Smooth muscle cell (in vitro differentiated cells): ENCODE measurements at regions not wholly inside any gene's neighbourhood (a gene's known extent, or its start where the extent isn't known, plus 50 kb on each side); places are given as distances from the start of the nearest gene placed in this dataset.

Experiments used
- DNase-seq: peaks from one replicate; lab custom pipeline; 2025; ENCODE audit not compliant: unreplicated experiment; lab: John Stamatoyannopoulos, UW
- H2AFZ ChIP-seq: fragments of 200-600 bp; sonication (generic); 2 replicates; pipeline ENCODE4 v1.6.0; 2016; ENCODE audit warnings: antibody characterized with exemption, low read depth, mild to moderate bottlenecking
- H3F3A ChIP-seq: fragments of 200-600 bp; sonication (generic); 2 replicates; pipeline ENCODE4 v1.6.0; 2017; ENCODE audit warnings: antibody characterized with exemption, low read depth
- H3K27ac ChIP-seq: fragments of 200-600 bp; sonication (generic); 2 replicates; pipeline ENCODE4 v1.5.1; 2016; ENCODE audit warnings: low read depth, mild to moderate bottlenecking
- H3K27me3 ChIP-seq: fragments of 200-600 bp; sonication (generic); 2 replicates; pipeline ENCODE4 v1.6.1; 2016; ENCODE audit warnings: low read depth, mild to moderate bottlenecking
- H3K36me3 ChIP-seq: fragments of 200-600 bp; sonication (generic); 2 replicates; pipeline ENCODE4 v1.5.1; 2016; ENCODE audit warnings: low read depth
- H3K4me1 ChIP-seq: fragments of 200-600 bp; sonication (generic); 2 replicates; pipeline ENCODE4 v1.5.1; 2016; ENCODE audit warnings: low read depth
- H3K4me2 ChIP-seq: fragments of 200-600 bp; sonication (generic); 2 replicates; pipeline ENCODE4 v1.6.0; 2016; ENCODE audit warnings: mild to moderate bottlenecking
- H3K4me3 ChIP-seq: fragments of 200-600 bp; sonication (generic); 2 replicates; pipeline ENCODE4 v1.5.1; 2016; ENCODE audit warnings: mild to moderate bottlenecking
- H3K79me2 ChIP-seq: fragments of 200-600 bp; sonication (generic); 2 replicates; pipeline ENCODE4 v1.6.0; 2016; ENCODE audit warnings: low read depth, mild to moderate bottlenecking
- H3K9ac ChIP-seq: fragments of 200-600 bp; sonication (generic); 2 replicates; pipeline ENCODE4 v1.6.0; 2016; ENCODE audit warnings: low read depth
- H3K9me3 ChIP-seq: fragments of 200-600 bp; sonication (generic); replicated peaks from 2 replicates; pipeline ENCODE4 v1.5.1; 2016; ENCODE audit warnings: low read depth
- H4K20me1 ChIP-seq: fragments of 200-600 bp; sonication (generic); 2 replicates; pipeline ENCODE4 v1.6.0; 2016; ENCODE audit warnings: low read depth
- WGBS: methylation state at CpG from one replicate; pipeline ENCODE4 v1.1.7; 2016; ENCODE audit warnings: low lambda C conversion rate; 5-methylcytosine and 5-hydroxymethylcytosine counted together
- TF ChIP-seq, protein P1 (sequence below): fragments of 200-600 bp; sonication (generic); IDR thresholded peaks from 2 replicates; pipeline ENCODE4 v1.5.1; 2017; ENCODE audit warnings: borderline replicate concordance, mild to moderate bottlenecking, antibody characterized with exemption; ENCODE audit not compliant: insufficient read depth, poor library complexity, severe bottlenecking

- 100% methylated on average over 1 of the region's 1 CpG for WGBS
- no peaks in the 10 kb centered on the region for H3F3A ChIP-seq
- no peak for DNase-seq
Observed at GRCh38 chr4:57369446-57369845, 259.3 kb upstream of the IGFBP7 start.

DNA sequence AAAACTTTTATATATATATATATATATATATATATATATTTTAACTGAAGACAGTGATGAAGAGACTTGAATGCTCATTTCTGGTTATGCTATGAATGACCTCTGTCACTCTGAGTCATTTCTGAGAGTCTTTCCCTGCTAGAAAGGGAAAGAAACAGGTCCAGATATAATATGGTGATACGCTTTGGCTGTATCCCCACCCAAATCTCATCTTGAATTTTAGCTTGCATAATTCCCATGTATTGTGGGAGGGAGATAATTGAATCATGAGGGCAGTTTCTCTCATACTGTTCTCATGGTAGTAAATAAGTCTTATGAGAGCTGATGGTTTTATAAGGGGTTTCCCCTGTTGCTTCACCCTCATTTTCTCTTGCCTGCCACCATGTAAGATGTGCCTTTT, 254.1 kb upstream of the IGFBP7 start:
- no peak overlapping the region for H3K27ac ChIP-seq
- TF ChIP-seq, protein P1, sequence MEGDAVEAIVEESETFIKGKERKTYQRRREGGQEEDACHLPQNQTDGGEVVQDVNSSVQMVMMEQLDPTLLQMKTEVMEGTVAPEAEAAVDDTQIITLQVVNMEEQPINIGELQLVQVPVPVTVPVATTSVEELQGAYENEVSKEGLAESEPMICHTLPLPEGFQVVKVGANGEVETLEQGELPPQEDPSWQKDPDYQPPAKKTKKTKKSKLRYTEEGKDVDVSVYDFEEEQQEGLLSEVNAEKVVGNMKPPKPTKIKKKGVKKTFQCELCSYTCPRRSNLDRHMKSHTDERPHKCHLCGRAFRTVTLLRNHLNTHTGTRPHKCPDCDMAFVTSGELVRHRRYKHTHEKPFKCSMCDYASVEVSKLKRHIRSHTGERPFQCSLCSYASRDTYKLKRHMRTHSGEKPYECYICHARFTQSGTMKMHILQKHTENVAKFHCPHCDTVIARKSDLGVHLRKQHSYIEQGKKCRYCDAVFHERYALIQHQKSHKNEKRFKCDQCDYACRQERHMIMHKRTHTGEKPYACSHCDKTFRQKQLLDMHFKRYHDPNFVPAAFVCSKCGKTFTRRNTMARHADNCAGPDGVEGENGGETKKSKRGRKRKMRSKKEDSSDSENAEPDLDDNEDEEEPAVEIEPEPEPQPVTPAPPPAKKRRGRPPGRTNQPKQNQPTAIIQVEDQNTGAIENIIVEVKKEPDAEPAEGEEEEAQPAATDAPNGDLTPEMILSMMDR = no peak
- no peak overlapping the region for H3K4me2 ChIP-seq
- H3F3A ChIP-seq = no peaks in the 10 kb centered on the region
- no peaks in the 10 kb centered on the region for H3K36me3 ChIP-seq
- no peaks in the 10 kb centered on the region for H3K9me3 ChIP-seq
- peaks cover 5% of the 10 kb centered on the region for H3K4me1 ChIP-seq
- no peaks in the 10 kb centered on the region for H3K79me2 ChIP-seq
- H4K20me1 ChIP-seq = no peaks in the 10 kb centered on the region
- no peak for DNase-seq
- WGBS = 91% methylated on average over 1 of the region's 1 CpG
- H3K9ac ChIP-seq = no peak overlapping the region
- H3K27me3 ChIP-seq = no peaks in the 10 kb centered on the region
- no peak overlapping the region for H2AFZ ChIP-seq
- H3K4me3 ChIP-seq = no peak overlapping the region

More at GRCh38 chr4:57369446-57369845, 259.3 kb upstream of the IGFBP7 start:
- H3K27me3 ChIP-seq = no peaks in the 10 kb centered on the region
- H3K4me1 ChIP-seq = no peaks in the 10 kb centered on the region
- TF ChIP-seq, protein P1 = no peak
- no peak overlapping the region for H3K9ac ChIP-seq
- no peaks in the 10 kb centered on the region for H3K9me3 ChIP-seq
- no peaks in the 10 kb centered on the region for H3K36me3 ChIP-seq
- no peaks in the 10 kb centered on the region for H4K20me1 ChIP-seq
- H3K79me2 ChIP-seq = no peaks in the 10 kb centered on the region
- H2AFZ ChIP-seq = no peak overlapping the region
- no peak overlapping the region for H3K4me3 ChIP-seq
- H3K4me2 ChIP-seq = no peak overlapping the region
- H3K27ac ChIP-seq = no peak overlapping the region

DNA sequence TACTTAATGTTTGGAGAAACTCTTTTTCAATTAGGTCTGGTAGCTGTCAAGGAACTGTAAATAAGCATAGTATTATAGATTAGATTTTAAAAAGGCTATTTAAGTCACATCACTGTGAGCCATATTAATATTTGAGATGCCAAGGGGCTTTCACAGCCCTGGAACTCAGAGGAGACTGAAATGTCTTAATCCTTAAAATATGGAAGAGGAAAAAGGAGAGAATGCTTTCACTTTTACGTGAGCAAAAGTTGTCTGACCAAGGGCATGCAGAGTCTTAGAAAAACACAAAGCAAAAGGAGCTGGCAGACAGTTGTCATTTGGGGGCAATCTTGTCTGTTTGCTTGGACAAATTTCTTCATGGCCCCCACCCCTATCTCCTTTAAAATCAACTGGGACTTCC, 253.2 kb upstream of the IGFBP7 start:
- H3F3A ChIP-seq = no peaks in the 10 kb centered on the region
- H3K27ac ChIP-seq = peak overlapping the region; percentile 25
- no peak overlapping the region for H3K9ac ChIP-seq
- no peaks in the 10 kb centered on the region for H3K9me3 ChIP-seq
- no peaks in the 10 kb centered on the region for H3K27me3 ChIP-seq
- no peak overlapping the region for H3K4me3 ChIP-seq
- peak overlapping the region; percentile 16 for H2AFZ ChIP-seq
- no peak for DNase-seq
- no peaks in the 10 kb centered on the region for H3K36me3 ChIP-seq
- H3K4me2 ChIP-seq = peak overlapping the region; percentile 69
- no peaks in the 10 kb centered on the region for H3K79me2 ChIP-seq
- TF ChIP-seq, protein P1 = no peak
- no peaks in the 10 kb centered on the region for H4K20me1 ChIP-seq
- H3K4me1 ChIP-seq = peaks cover 5% of the 10 kb centered on the region
- WGBS = 20% methylated on average over 1 of the region's 1 CpG

DNA sequence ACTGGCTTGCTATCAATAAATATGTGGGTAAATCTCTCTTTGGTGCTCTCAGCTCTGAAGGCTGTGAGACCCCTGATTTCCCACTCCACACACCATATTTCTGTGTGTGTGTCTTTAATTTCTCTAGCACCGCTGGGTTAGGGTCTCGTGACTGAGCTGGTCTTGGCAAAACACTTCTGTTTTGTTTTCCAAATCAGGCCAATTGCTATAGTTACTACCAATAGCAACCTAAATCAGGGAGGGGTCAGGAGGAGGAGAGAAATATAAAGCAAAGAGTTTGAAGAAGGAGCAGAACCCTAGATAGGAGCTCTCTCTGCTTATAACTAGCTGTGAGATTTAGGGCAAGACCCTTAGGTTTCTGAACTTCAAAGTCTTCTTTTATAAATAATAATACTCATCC, 250.5 kb upstream of the IGFBP7 start:
- DNase-seq = no peak
- H3F3A ChIP-seq = no peaks in the 10 kb centered on the region
- no peaks in the 10 kb centered on the region for H3K79me2 ChIP-seq
- no peak overlapping the region for H2AFZ ChIP-seq
- H4K20me1 ChIP-seq = no peaks in the 10 kb centered on the region
- H3K27ac ChIP-seq = no peak overlapping the region
- peaks cover 5% of the 10 kb centered on the region for H3K4me1 ChIP-seq
- TF ChIP-seq, protein P1 = no peak
- no peaks in the 10 kb centered on the region for H3K27me3 ChIP-seq
- no peak overlapping the region for H3K4me2 ChIP-seq
- no peaks in the 10 kb centered on the region for H3K9me3 ChIP-seq
- no peak overlapping the region for H3K4me3 ChIP-seq
- no peak overlapping the region for H3K9ac ChIP-seq
- no peaks in the 10 kb centered on the region for H3K36me3 ChIP-seq
- WGBS = 93% methylated on average over 2 of the region's 2 CpGs
